Upper lobe of right lung (tissue), 1 donor: ENCODE measurements at regions not wholly inside any gene's neighbourhood (a gene's known extent, or its start where the extent isn't known, plus 50 kb on each side); places are given as distances from the start of the nearest gene placed in this dataset.
A peak's percentile ranks its signal among the peaks of the same experiment; 100 is the strongest.

Experiments
- ATAC-seq: fragments of 200-7000 bp; cut with Tn5 transposase; one replicate; pipeline ENCODE4 v1.9.1; 2020; ENCODE audit warnings: mild to moderate bottlenecking, moderate library complexity
- DNase-seq: peaks from one replicate; pipeline ENCODE4 v3.0.0-alpha.2; 2020
- H3K27ac ChIP-seq: fragments of 200-600 bp; one replicate; pipeline ENCODE4 v1.8.0; 2022
- H3K27me3 ChIP-seq: fragments of 200-600 bp; one replicate; pipeline ENCODE4 v1.8.0; 2022; ENCODE audit warnings: mild to moderate bottlenecking
- H3K36me3 ChIP-seq: fragments of 200-600 bp; one replicate; pipeline ENCODE4 v1.8.0; 2022
- H3K4me1 ChIP-seq: fragments of 200-600 bp; one replicate; pipeline ENCODE4 v1.8.0; 2022
- H3K4me3 ChIP-seq: fragments of 200-600 bp; one replicate; pipeline ENCODE4 v1.8.0; 2022; ENCODE audit warnings: mild to moderate bottlenecking
- H3K9me3 ChIP-seq: fragments of 200-600 bp; one replicate; pipeline ENCODE4 v1.8.0; 2022
- intact Hi-C: fragments of 100-400 bp; cut with DNase I; formaldehyde crosslinking; loops from one replicate; pipeline ENCODE4 v1.11.0; 2022
- TF ChIP-seq, protein P1 (sequence below): fragments of 200-600 bp; IDR thresholded peaks from one replicate; pipeline ENCODE4 v1.8.0; 2022; ENCODE audit warnings: antibody characterized with exemption
- donor health status: DM: no; HTN: yes; CAD: no; lungs with severe emphysema.

DNA sequence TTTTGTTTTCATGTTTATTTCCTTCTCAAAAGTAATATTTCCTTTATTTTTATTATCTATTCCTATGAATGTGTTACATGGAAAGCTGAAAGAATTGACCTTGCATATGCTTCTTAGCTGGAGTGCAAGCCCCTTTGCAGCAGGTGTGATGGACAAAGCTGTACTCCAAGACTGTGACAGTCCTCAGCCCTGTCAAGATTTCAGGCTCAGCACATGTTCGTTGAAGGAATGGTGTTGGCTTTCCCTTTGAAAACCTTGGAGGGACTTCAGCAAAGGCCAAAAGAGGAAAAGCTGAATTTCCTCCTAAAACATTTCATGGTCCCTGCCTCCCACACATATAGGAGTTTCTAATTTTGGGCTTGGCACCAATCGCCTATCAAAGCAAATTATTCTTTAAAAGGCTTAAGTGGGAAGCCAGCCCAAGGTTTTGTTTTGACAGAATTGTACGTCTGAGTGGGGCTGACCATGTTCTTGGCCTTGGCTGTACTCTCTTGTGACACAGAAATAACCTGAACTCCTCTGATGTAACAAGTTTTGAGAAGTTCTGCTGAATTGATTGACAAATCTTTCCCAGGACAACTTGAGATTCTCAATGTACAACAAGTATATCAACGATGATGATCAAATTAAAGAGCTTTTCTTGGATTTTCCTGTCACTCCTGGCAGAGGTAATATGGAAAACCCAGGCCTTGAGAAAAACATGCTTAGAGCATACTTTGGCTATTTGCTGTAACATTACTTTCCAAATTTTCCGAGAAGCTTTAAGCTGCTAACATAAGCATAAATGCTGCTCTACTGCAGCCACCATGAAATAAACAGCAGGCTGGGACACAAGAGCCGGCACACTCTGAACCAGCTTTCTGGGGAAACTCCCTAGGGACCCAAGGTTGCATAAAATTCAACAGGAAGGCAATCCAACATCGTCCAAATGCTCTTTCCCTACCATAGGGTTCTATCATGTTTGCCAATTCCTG lies 135.7 kb upstream of the ZNF648 start:
- ATAC-seq (peak; percentile 71), DNase-seq (no peak)
- peaks cover 21% of the 10 kb centered on the region for H3K4me1 ChIP-seq
- no peaks in the 10 kb centered on the region for H3K9me3 ChIP-seq
- TF ChIP-seq, protein P1, sequence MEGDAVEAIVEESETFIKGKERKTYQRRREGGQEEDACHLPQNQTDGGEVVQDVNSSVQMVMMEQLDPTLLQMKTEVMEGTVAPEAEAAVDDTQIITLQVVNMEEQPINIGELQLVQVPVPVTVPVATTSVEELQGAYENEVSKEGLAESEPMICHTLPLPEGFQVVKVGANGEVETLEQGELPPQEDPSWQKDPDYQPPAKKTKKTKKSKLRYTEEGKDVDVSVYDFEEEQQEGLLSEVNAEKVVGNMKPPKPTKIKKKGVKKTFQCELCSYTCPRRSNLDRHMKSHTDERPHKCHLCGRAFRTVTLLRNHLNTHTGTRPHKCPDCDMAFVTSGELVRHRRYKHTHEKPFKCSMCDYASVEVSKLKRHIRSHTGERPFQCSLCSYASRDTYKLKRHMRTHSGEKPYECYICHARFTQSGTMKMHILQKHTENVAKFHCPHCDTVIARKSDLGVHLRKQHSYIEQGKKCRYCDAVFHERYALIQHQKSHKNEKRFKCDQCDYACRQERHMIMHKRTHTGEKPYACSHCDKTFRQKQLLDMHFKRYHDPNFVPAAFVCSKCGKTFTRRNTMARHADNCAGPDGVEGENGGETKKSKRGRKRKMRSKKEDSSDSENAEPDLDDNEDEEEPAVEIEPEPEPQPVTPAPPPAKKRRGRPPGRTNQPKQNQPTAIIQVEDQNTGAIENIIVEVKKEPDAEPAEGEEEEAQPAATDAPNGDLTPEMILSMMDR = no peak
- no peaks in the 10 kb centered on the region for H3K27me3 ChIP-seq
- no peak overlapping the region for H3K4me3 ChIP-seq
- no peaks in the 10 kb centered on the region for H3K36me3 ChIP-seq
- H3K27ac ChIP-seq = peak overlapping the region; percentile 34
- intact Hi-C loops = no loop called here

DNA sequence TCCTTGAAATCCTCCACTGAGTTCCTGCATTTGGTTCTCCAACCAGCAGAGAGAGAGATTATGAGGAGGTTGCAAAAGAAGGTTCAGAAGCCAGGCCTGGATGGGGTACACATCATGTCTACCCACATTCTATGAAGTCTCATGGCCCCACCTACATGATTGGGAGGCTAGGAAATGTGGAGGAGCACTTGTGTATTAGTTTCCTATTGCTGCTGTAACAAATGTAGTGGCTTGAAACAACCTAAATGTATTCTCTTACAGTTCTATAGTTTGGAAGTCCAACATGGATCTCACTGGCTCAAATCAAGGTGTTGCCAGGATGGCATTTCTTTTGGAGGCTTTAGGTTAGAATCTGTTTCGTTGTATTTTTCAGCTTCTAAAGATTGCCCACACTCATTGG lies 134.2 kb upstream of the ZNF648 start:
- Histone ChIP-seq H3K4me1 (peaks cover 21% of the 10 kb centered on the region), H3K27ac (no peak overlapping the region), H3K4me3 (no peak overlapping the region), H3K36me3 (no peaks in the 10 kb centered on the region), H3K27me3 (no peaks in the 10 kb centered on the region), H3K9me3 (no peaks in the 10 kb centered on the region)
- no peak for ATAC-seq
- TF ChIP-seq, protein P1 = no peak
- intact Hi-C loops = no loop called here
- no peak for DNase-seq

DNA sequence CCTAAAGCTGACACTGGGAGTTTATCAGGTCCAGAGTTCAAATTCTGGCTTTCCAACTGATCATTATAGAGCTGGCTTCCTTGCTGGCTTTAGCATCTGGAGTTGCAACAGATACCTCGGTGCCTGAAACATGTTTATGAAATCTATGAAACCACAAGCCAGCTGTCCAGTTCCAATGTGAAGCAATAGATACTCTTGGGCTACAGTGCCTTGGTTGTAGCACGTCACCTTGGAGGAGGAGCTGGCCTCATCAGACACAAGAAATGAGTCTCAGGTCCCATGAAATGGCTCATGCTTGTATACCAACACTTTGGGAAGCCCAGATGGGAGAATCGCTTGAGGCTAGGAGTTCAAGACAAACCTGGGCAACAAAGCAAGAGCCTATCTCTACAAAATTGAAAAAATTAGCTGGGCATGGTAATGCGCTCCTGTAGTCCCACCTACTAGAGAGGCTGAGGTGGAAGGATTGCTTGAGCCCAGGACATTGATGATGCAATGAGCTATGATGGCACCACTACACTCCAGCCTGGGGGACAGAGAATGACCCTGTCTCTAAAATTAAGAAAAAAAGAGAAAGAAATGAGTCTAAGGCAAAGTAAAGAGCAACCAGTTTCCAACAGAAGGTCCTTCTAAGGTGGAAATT lies 132.5 kb upstream of the ZNF648 start:
- DNase-seq = no peak
- intact Hi-C loops = no loop called here
- Histone ChIP-seq H3K4me3 (no peak overlapping the region), H3K4me1 (peaks cover 21% of the 10 kb centered on the region), H3K9me3 (no peaks in the 10 kb centered on the region), H3K36me3 (no peaks in the 10 kb centered on the region), H3K27me3 (no peaks in the 10 kb centered on the region), H3K27ac (no peak overlapping the region)
- TF ChIP-seq, protein P1 = no peak
- peak; percentile 79 for ATAC-seq

DNA sequence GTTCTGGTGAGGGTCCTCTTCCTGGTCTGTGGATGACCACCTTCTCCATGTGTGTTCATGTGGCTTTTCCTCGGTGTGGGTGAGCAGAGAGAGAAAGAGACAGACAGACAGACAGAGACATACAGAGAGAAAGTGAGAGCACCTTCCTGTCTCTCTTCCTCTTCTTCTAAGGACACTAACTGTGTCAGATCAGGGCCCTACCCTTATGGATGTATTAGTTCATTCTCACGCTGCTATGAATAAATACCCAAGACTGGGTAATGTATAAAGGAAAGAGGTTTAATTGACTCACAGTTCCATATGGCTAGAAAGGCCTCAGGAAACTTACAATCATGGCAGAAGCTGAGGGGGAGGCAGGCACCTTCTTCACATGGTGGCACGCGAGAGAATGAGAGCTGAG lies 131.5 kb upstream of the ZNF648 start:
- no peaks in the 10 kb centered on the region for H3K36me3 ChIP-seq
- H3K4me1 ChIP-seq = peaks cover 15% of the 10 kb centered on the region
- TF ChIP-seq, protein P1 = no peak
- H3K27ac ChIP-seq = no peak overlapping the region
- H3K9me3 ChIP-seq = no peaks in the 10 kb centered on the region
- DNase-seq (no peak), ATAC-seq (no peak)
- H3K27me3 ChIP-seq = no peaks in the 10 kb centered on the region
- intact Hi-C loops = no loop called here
- H3K4me3 ChIP-seq = no peak overlapping the region

DNA sequence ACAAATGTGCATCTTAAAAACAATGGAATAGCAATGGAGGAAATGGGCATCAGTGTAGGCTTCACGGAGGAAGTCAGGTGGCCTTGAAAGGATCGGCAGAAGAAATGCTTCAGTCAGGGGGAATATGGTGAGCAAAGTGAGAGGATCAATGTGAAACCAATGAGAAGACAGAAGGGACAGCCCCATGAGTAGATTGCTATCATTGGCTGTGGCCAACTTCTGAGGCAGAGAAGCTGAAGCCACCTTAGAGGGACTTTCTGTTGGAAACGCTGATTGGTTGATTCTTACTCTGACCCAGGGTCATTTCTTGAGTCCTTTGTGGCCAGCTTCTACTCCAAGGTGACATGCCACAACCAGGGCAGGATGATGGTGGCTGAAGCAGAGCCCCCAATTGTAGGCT lies 130.7 kb upstream of the ZNF648 start:
- ATAC-seq (no peak), DNase-seq (no peak)
- Histone ChIP-seq H3K4me1 (peaks cover 7% of the 10 kb centered on the region), H3K27ac (no peak overlapping the region), H3K27me3 (no peaks in the 10 kb centered on the region), H3K4me3 (no peak overlapping the region), H3K9me3 (no peaks in the 10 kb centered on the region), H3K36me3 (no peaks in the 10 kb centered on the region)
- intact Hi-C loops = no loop called here
- TF ChIP-seq, protein P1 = no peak
